Gastrocnemius medialis (tissue), 4 donors: ENCODE measurements at regions not wholly inside any gene's neighbourhood (a gene's known extent, or its start where the extent isn't known, plus 50 kb on each side); places are given as distances from the start of the nearest gene placed in this dataset.

Experiments used
- ATAC-seq, 2 donors: fragments of 150-250 bp; one replicate each; pipeline ENCODE4 v1.9.1; 2016
- DNase-seq, 2 donors: peaks; one replicate each; pipeline ENCODE4 v3.0.0-alpha.2; 2019
- H3K27ac ChIP-seq, 4 donors: fragments of 200-600 bp; sonication (generic); 1 replicate in 1 of 4; 2 replicates in 3 of 4; pipeline ENCODE4 v1.5.1; 2016 to 2018; ENCODE audit warnings: mild to moderate bottlenecking in 2 of 4, moderate library complexity in 1 of 4
- H3K27me3 ChIP-seq, 3 donors: fragments of 200-600 bp; sonication (generic) in 2 of 3; 1 replicate in 1 of 3; 2 replicates in 2 of 3; pipeline versions ENCODE4 v1.5.1 to v1.6.0; 2016 to 2019; ENCODE audit warnings: mild to moderate bottlenecking in 1 of 3, moderate library complexity in 1 of 3
- H3K36me3 ChIP-seq, 2 donors: fragments of 200-600 bp; sonication (generic) in 1 of 2; one replicate each; pipeline ENCODE4 v1.5.1; 2017 to 2018
- H3K4me1 ChIP-seq, 2 donors: fragments of 200-600 bp; sonication (generic) in 1 of 2; one replicate each; pipeline ENCODE4 v1.5.1; 2016 to 2017; ENCODE audit warnings: mild to moderate bottlenecking in 2 of 2
- H3K4me3 ChIP-seq, 4 donors: fragments of 200-600 bp; sonication (generic) in 3 of 4; 1 replicate in 1 of 4; 2 replicates in 3 of 4; pipeline ENCODE4 v1.5.1; 2016 to 2019; ENCODE audit warnings: mild to moderate bottlenecking in 2 of 4
- H3K9me3 ChIP-seq, 3 donors: fragments of 200-600 bp; sonication (generic) in 2 of 3; 1 replicate in 1 of 3; 2 replicates in 2 of 3; pipeline ENCODE4 v1.5.1; 2016 to 2019
- POLR2A ChIP-seq, 2 donors: fragments of 450-650 bp; IDR thresholded peaks; one replicate each; pipeline ENCODE4 v1.6.1; 2017; ENCODE audit warnings: antibody characterized with exemption in 2 of 2, mild to moderate bottlenecking in 2 of 2, moderate library complexity in 2 of 2
- in situ Hi-C, 4 donors: fragments of 200-750 bp; cut with MboI; loops; one replicate each; pipeline versions ENCODE4 v1.15.0 to v1.8.0; 2017; ENCODE audit warnings: low sequenced_read_pairs in 4 of 4
- intact Hi-C: fragments of 100-400 bp; cut with DNase I; formaldehyde crosslinking; loops from one replicate; pipeline ENCODE4 v1.15.1; 2023; ENCODE audit warnings: low total_unique reads
- TF ChIP-seq, protein P1 (sequence below), 5 experiments: fragments of 450-650 bp in 3 of 5; fragments of 200-600 bp in 2 of 5; sonication (generic) in 2 of 5; IDR thresholded peaks in 4 of 5; conservative IDR thresholded peaks in 1 of 5; 1 replicate in 4 of 5; 2 replicates in 1 of 5; pipeline ENCODE4 v1.5.1; 2016 to 2019; ENCODE audit warnings: antibody characterized with exemption in 5 of 5, mild to moderate bottlenecking in 3 of 5, moderate library complexity in 3 of 5

DNA sequence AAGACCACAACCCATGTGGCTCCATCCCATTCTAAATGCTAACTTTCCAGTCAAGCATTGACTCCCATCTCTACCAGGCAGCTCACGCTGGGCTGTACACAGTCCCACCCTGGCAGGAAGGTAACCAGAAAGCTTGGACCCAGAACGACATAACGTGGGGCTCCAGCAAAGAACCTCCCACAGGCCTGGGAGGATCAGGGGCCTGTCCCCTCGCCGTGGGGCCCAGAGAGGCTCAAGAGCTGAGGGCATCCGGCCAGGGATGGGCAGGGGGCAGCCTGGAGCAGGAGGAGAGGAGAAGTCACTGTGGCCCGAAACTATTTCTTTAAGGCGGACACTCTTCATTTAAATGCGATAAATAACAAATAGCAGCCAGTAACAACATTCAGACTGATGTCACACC lies 169.9 kb downstream of the SHANK2 start:
- no peak overlapping the region for H3K4me3 ChIP-seq
- intact Hi-C loops = no loop called here
- H3K9me3 ChIP-seq = no peaks in the 10 kb centered on the region
- H3K27me3 ChIP-seq = peaks cover 0 to 8% (median 0%) of the 10 kb centered on the region in 3 donors
- no peak overlapping the region for H3K27ac ChIP-seq
- ATAC-seq (no peak), DNase-seq (no peak)
- H3K36me3 ChIP-seq = no peaks in the 10 kb centered on the region
- TF ChIP-seq, protein P1, sequence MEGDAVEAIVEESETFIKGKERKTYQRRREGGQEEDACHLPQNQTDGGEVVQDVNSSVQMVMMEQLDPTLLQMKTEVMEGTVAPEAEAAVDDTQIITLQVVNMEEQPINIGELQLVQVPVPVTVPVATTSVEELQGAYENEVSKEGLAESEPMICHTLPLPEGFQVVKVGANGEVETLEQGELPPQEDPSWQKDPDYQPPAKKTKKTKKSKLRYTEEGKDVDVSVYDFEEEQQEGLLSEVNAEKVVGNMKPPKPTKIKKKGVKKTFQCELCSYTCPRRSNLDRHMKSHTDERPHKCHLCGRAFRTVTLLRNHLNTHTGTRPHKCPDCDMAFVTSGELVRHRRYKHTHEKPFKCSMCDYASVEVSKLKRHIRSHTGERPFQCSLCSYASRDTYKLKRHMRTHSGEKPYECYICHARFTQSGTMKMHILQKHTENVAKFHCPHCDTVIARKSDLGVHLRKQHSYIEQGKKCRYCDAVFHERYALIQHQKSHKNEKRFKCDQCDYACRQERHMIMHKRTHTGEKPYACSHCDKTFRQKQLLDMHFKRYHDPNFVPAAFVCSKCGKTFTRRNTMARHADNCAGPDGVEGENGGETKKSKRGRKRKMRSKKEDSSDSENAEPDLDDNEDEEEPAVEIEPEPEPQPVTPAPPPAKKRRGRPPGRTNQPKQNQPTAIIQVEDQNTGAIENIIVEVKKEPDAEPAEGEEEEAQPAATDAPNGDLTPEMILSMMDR (IDR thresholded peaks at IDR 0.05 in 4 of 5, conservative IDR thresholded peaks at IDR 0.05 in 1 of 5) = no peak
- TF ChIP-seq POLR2A (IDR thresholded peaks at IDR 0.05) = no peak
- no peaks in the 10 kb centered on the region for H3K4me1 ChIP-seq
- in situ Hi-C loops = no loop called here

DNA sequence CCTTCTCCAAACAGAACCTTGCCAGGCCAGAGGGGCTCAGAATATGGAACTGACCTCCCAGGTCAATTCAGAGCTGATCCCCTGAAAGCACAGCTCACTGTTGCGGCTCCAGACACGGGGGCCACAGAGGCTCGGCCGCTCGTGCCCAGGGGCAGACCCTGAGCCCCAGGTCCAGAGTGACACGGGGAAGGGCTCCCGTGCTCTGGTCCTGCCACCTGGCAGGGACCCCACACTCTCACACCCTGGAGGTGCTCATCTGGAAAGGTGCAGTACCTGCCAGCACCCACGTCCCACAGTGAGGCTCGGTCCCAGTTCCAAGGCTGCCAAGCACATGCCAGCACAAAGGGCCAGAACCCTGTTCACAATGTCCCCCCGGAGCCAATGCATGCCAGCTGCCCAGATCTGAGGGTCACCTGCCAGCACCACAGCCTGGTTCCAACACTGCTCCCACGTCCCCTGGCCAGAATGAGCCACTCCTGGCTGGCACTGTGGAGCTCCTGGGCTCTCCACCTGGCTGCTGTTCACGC lies 170.6 kb downstream of the SHANK2 start:
- no peak overlapping the region for H3K4me3 ChIP-seq
- H3K27me3 ChIP-seq = peaks cover 0 to 8% (median 0%) of the 10 kb centered on the region in 3 donors
- H3K27ac ChIP-seq = no peak overlapping the region
- ATAC-seq (no peak), DNase-seq (no peak)
- no peaks in the 10 kb centered on the region for H3K4me1 ChIP-seq
- H3K36me3 ChIP-seq = no peaks in the 10 kb centered on the region
- TF ChIP-seq, protein P1 (IDR thresholded peaks at IDR 0.05 in 4 of 5, conservative IDR thresholded peaks at IDR 0.05 in 1 of 5) = no peak
- TF ChIP-seq POLR2A (IDR thresholded peaks at IDR 0.05) = no peak
- no peaks in the 10 kb centered on the region for H3K9me3 ChIP-seq
- in situ Hi-C loops = no loop called here
- intact Hi-C loops = no loop called here

DNA sequence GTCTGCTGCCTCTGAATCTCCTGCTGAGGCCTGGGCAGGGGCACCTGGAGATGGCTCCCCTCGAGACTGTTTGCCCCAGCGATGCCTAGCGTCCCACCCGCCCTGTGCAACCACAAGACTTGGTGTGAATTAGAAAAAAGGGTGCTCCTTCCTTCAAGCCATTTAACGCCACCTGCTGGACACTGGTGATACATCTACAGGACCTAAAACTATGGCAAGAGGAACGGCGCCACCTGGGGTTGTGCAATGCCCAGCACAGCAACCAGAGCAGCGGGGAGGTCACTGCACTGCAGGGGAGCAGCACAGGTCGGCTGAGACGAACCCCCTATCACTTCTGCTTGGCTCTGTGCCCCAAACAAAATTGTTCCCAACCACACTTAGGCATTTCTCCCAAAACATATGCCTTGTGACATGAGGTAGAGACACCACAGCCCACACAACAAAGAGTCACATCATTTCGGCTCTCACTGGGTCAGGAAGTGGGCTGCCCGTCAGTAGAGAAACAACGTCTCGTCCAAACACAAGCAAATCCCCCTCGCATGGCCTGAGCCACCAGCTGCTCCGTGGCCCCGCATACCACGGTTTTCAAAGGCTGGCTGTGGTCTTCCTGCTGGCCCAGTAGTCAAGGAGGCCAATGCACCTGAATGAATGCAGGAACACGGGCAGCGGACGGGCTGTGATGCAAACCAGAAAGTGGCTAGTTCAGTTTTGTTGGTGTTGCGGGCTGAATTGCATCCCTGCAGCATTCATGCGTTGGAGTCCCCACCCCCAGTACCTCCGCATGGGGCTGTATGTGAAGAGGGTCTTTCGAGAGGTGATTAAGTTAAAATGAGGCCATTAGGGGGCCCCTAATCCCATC lies 171.9 kb downstream of the SHANK2 start:
- Histone ChIP-seq H3K27me3 (peaks cover 0 to 8% (median 0%) of the 10 kb centered on the region in 3 donors), H3K9me3 (no peaks in the 10 kb centered on the region), H3K36me3 (no peaks in the 10 kb centered on the region), H3K4me1 (no peaks in the 10 kb centered on the region), H3K27ac (no peak overlapping the region), H3K4me3 (no peak overlapping the region)
- TF ChIP-seq, protein P1 (IDR thresholded peaks at IDR 0.05 in 4 of 5, conservative IDR thresholded peaks at IDR 0.05 in 1 of 5) = peak in 2 of 5 experiments; percentile 12 to 20
- no peak for TF ChIP-seq POLR2A (IDR thresholded peaks at IDR 0.05)
- intact Hi-C loops = no loop called here
- no peak for ATAC-seq
- no peak for DNase-seq
- in situ Hi-C loops = no loop called here

DNA sequence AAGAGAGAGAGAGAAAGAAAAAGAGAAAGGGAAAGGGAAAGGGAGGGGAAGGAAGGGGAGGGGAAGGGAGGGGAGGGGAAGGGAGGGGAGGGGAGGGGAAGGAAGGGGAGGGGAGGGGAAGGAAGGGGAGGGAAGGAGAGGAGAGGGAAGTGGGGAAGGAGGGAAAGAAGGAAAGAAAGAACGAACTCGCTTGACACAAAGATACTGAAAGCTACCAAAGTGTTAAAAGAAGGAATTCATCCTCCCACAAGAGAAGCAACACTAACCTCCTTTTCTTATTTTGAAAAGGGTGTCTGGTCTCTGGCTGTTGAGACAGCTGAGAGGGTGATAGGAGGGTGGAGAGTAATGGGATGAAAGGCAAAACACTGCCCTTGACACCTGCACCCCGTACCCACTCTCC lies 172.6 kb downstream of the SHANK2 start:
- H3K27me3 ChIP-seq = peaks cover 0 to 8% (median 0%) of the 10 kb centered on the region in 3 donors
- H3K4me3 ChIP-seq = no peak overlapping the region
- H3K4me1 ChIP-seq = no peaks in the 10 kb centered on the region
- TF ChIP-seq, protein P1 (IDR thresholded peaks at IDR 0.05 in 4 of 5, conservative IDR thresholded peaks at IDR 0.05 in 1 of 5) = no peak
- TF ChIP-seq POLR2A (IDR thresholded peaks at IDR 0.05) = no peak
- no peaks in the 10 kb centered on the region for H3K36me3 ChIP-seq
- ATAC-seq (no peak), DNase-seq (no peak)
- intact Hi-C loops = no loop called here
- no peak overlapping the region for H3K27ac ChIP-seq
- H3K9me3 ChIP-seq = no peaks in the 10 kb centered on the region
- in situ Hi-C loops = no loop called here
